HG03103 (cell line): ENCODE measurements at regions not wholly inside any gene's neighbourhood (a gene's known extent, or its start where the extent isn't known, plus 50 kb on each side); places are given as distances from the start of the nearest gene placed in this dataset.
A peak's percentile ranks its signal among the peaks of the same experiment; 100 is the strongest.
"Not testable (repeated sequence)": the region's sequence is repeated elsewhere in the genome, so short reads cannot be mapped to it uniquely, and the experiment has no call there.

Experiments used
- ATAC-seq: cut with Tn5 transposase; IDR thresholded peaks from one replicate; pipeline ENCODE4 v1.9.1; 2021; ENCODE audit warnings: low read depth; ENCODE audit not compliant: unreplicated experiment

DNA sequence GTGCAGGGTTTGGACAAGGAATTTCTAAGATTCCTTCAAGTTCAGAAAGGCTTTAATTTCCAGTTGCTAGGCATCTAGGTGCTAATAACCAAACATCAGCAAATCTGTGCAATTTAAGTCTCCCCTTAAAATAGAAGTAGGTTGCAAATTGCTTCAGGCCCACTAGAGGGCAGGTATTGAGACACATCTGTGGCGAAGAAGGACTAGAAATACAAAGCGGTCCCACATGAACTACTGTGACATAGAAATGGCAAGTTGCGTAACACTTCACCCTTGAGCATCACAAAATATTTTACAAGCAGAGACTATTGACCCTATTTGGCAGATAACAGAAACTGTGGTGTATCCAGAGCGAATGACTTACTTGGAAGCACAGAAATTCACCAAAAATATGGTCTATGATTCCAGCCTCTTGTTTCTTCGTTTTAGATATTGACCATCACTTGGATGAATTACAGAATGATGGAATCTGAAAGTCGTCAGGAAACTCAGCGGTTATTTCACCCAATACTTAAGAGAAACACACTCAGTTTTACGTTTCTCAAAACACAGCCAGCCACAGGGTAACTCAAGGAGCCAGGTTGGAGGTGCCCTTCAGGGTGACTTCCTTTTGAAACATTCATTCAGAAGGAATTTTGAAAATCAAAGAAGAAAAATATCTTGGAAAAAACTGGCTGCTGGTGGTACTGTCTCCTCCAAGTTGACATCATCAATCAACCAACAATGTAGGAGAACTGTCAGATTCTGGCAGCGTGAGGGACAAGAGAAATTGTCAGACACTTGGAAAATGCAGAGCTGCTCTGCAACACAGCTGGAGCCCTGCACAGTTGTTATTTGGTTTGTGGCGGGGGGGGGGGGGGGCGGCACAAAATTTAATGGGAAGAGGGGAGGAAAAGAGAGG, 256.3 kb upstream of the MINDY3 start:
- ATAC-seq, result no peak

GRCh38 chr10:16117305-16117695, 257.0 kb upstream of the MINDY3 start:
- ATAC-seq, result no peak

DNA sequence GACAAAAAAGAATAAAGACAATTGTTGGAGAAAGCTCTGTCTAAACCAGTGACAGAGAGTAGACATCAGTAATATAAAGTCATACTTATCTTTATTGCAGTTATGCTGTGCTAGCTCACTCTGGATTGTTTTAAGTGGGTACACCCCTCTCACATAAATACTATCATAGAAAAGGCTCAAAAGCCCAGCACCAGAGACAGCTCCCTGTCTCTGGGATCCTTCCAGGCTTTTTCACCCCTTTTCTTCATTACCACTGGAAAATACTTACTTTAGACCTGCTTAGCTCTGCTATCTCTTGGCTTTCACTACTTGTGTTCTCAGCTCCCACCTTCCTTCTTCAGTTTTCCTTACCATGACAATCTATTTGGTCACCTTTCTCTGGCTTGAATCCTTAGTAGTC, 259.1 kb upstream of the MINDY3 start:
- ATAC-seq, result no peak

- ATAC-seq, result no peak
Measured at GRCh38 chr10:16120563-16120962, 260.3 kb upstream of the MINDY3 start.

DNA sequence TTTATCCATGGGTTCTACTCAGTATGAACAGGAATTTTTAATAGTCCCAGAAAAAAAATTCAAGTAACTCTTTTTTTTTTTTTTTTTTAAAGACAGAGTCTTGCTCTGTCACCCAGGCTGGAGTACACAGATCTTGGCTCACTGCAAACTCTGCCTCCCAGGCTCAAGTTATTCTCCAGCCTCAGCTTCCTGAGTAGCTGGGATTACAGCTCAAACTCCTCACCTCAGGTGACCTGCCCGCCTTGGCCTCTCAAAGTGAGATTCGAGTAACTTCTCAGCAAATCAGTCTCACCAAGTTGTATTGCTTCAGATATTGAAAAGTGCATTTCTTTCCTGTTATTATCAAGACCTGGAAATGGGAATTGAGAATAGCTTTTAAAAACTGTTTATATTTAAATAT, 281.2 kb upstream of the MINDY3 start:
- no peak for ATAC-seq

- ATAC-seq, result no peak
Measured at GRCh38 chr10:16146993-16147392, 286.7 kb upstream of the MINDY3 start.

GRCh38 chr10:16155834-16156233, 281.0 kb upstream of the PTER start:
- no peak for ATAC-seq

DNA sequence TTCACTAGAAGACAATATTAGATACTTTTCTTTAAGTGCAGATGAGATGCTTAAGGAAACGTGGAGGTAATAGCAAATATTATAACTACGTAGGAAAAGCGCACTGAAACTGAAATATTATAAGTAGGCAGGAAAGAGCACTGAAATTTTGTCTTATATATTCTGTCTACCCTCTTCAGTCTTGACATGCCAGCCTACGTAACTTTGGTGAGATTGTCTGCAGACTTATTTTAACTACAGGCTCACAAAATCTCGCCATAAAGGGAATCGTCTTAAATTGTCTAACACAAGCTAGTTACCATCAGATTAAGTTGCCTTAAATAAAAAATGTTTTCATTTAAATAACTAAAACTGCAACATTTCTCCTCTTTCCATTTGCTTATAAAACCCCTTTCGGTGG, 280.1 kb upstream of the PTER start:
- ATAC-seq, result no peak

- ATAC-seq, result not testable (repeated sequence)
Measured at GRCh38 chr10:16165067-16165466, 271.7 kb upstream of the PTER start.

- ATAC-seq, result no peak
Measured at GRCh38 chr10:16182144-16182543, 254.7 kb upstream of the PTER start.

GRCh38 chr10:16182688-16183087, 254.1 kb upstream of the PTER start:
- no peak for ATAC-seq

GRCh38 chr10:16184096-16184597, 252.7 kb upstream of the PTER start:
- no peak for ATAC-seq

GRCh38 chr10:16184906-16185305, 251.9 kb upstream of the PTER start:
- no peak for ATAC-seq

DNA sequence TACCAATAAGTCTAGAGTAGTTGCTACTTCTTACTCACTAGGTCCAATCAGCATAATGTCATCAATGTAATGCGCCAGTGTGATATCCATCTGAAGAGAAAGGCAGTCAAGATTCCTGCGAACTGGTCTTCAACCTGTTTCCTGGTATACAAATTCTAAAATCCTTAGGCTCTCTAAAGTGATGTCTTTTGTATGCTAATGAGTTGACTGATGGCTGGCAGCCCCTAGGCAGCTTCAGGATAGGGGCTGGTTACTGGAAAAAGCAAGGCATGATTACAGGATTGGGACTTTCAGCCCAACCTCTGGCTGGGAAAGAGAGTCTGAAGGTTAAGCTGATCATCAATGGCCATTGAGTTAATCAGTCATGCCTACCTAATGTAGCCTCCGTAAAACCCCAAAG, 250.2 kb upstream of the PTER start:
- ATAC-seq, result no peak

DNA sequence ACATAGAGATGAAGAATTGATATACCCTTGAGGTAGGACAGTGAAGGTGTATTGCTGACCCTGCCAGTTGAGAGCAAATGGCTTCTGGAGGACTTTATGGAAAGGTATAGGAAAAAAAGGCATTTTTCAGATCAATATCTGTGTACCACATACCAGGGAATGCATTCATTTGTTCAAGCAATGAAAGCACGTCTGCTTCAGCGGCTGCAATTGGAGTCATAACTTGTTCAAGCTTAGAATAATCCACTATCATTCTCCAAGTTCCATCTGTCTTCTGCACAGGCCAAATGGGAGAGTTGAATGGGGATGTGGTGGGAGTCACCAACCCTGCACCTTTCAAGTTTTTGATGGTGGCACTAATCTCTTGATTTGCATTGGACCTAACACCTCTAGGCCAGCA, 249.6 kb upstream of the PTER start:
- ATAC-seq, result no peak

DNA sequence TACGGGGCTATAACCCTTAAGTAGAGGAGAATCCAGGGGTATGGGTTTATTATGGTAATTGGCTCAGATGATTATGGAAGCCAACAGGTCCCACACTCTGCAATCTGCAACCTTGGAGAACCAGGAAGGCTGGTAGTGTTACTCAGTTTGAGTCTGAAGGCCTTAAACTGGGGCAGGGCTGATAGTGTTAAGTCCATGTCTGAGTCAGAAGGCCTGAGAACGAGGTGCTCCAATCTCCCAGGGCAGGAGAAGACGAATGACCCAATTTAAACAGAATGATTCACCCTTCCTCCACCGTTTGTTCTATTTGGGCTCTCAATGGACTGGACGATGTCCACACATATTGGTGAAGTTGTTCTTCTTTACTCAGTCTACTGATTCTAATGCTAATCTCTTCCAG, 244.5 kb upstream of the PTER start:
- ATAC-seq, result no peak

DNA sequence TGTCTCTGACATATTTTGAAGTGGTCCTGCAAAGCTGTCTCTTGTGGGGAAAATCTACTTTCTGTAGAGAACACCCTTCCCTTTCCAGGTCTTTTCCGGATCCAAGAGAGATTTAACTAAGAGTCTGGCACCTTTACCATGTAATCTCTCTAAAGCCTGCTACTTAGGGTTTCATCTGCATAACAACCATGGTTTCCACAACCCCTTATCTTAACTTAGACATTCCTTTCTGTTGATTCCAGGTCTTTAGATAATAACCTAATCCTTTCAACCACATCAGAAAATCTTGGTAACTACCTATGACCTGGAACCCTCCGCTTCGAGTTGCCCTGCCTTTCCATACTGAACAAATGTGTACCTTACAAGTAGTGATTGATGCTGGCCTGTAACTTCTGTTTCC, 243.6 kb upstream of the PTER start:
- ATAC-seq, result no peak

- peak; percentile 86 for ATAC-seq
Measured at GRCh38 chr10:16195178-16195769, 241.5 kb upstream of the PTER start.

DNA sequence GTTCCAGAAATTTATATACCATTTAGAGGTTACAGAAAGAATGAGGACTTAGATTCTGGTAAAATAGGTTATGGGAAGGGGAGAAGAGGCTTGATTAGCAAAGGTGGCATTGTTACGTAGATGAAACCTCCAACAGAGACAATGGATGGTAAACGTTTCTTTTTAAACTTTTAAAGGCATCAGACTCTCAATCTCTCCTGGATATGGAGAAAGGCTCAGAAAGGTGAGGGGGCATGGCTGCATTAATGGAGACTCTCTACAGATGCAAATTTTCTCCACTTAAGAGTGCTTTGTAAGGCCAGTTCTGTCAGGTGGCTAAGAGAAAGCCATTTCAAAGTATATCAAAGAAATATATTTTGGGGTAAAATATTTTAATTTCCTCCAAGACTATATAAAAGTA, 240.9 kb upstream of the PTER start:
- ATAC-seq, result no peak

DNA sequence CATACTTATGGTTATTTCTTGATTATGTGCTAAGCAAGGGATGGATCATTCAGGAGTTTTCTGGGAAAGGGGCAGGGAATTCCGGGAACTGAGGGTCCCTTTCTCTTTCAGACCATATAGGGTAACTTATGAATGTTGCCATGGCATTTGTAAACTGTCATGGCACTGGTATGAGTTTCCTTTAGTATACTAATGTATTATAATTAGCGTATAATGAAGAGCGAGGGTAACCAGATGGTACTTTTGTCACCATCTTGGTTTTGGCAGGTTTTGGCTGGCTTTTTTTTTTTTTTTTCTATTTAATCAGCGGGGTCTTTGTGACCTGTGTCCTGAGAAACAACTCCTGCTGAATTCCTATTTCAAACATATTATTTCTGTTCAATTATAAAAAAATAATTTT, 237.6 kb upstream of the PTER start:
- no peak for ATAC-seq

- ATAC-seq, result not testable (repeated sequence)
Measured at GRCh38 chr10:16223618-16224017, 213.2 kb upstream of the PTER start.

- ATAC-seq, result no peak
Measured at GRCh38 chr10:16227674-16228073, 209.1 kb upstream of the PTER start.
